ENCODE measurements at regions not wholly inside any gene's neighbourhood (a gene's known extent, or its start where the extent isn't known, plus 50 kb on each side); places are given as distances from the start of the nearest gene placed in this dataset.

GRCh38 chr13:74259641-74260040, 125.4 kb upstream of the KLF12 start:
- no peaks in the 10 kb centered on the region for H3K27me3 ChIP-seq (ENCODE audit: low read depth)
- no peak for TF ChIP-seq CTCF (IDR thresholded peaks at IDR 0.05)
- no peaks in the 10 kb centered on the region for H3K36me3 ChIP-seq
- no peak overlapping the region for H3K4me3 ChIP-seq
- no peaks in the 10 kb centered on the region for H3K9me3 ChIP-seq
- intact Hi-C loops (cut with DNase I), result no loop called here
- H3K4me1 ChIP-seq, result no peaks in the 10 kb centered on the region
- DNase-seq (no peak), ATAC-seq (no peak)
- H3K27ac ChIP-seq, result no peak overlapping the region

- no peaks in the 10 kb centered on the region for H3K4me1 ChIP-seq
- ATAC-seq (no peak), DNase-seq (no peak)
- no peaks in the 10 kb centered on the region for H3K36me3 ChIP-seq
- intact Hi-C loops (cut with DNase I), result no loop called here
- no peaks in the 10 kb centered on the region for H3K9me3 ChIP-seq
- H3K27me3 ChIP-seq (ENCODE audit: low read depth), result no peaks in the 10 kb centered on the region
- H3K4me3 ChIP-seq, result no peak overlapping the region
- no peak for TF ChIP-seq CTCF (IDR thresholded peaks at IDR 0.05)
- H3K27ac ChIP-seq, result no peak overlapping the region
Observed at GRCh38 chr13:74258961-74259360, 124.8 kb upstream of the KLF12 start.

- no peak for TF ChIP-seq CTCF (IDR thresholded peaks at IDR 0.05)
- H3K36me3 ChIP-seq, result no peaks in the 10 kb centered on the region
- DNase-seq, result no peak
- no peak overlapping the region for H3K4me3 ChIP-seq
- no peak overlapping the region for H3K27ac ChIP-seq
- no peaks in the 10 kb centered on the region for H3K4me1 ChIP-seq
- ATAC-seq, result no peak
- intact Hi-C loops (cut with DNase I), result no loop called here
- H3K9me3 ChIP-seq, result no peaks in the 10 kb centered on the region
- no peaks in the 10 kb centered on the region for H3K27me3 ChIP-seq (ENCODE audit: low read depth)
Observed at GRCh38 chr13:74256969-74257368, 122.8 kb upstream of the KLF12 start.

GRCh38 chr13:74253161-74253560, 119.0 kb upstream of the KLF12 start:
- Histone ChIP-seq H3K4me1 (no peaks in the 10 kb centered on the region), H3K9me3 (no peaks in the 10 kb centered on the region), H3K36me3 (no peaks in the 10 kb centered on the region), H3K4me3 (no peak overlapping the region), H3K27me3 (ENCODE audit: low read depth) (no peaks in the 10 kb centered on the region), H3K27ac (no peak overlapping the region)
- DNase-seq (no peak), ATAC-seq (no peak)
- no peak for TF ChIP-seq CTCF (IDR thresholded peaks at IDR 0.05)
- intact Hi-C loops (cut with DNase I), result no loop called here

- intact Hi-C loops (cut with DNase I), result no loop called here
- no peaks in the 10 kb centered on the region for H3K9me3 ChIP-seq
Observed at GRCh38 chr13:74251778-74252519, 117.7 kb upstream of the KLF12 start.

More at GRCh38 chr13:74251778-74252519, 117.7 kb upstream of the KLF12 start:
- DNase-seq (no peak), ATAC-seq (no peak)
- no peak for TF ChIP-seq CTCF (IDR thresholded peaks at IDR 0.05)
- Histone ChIP-seq H3K27ac (no peak overlapping the region), H3K36me3 (no peaks in the 10 kb centered on the region), H3K4me1 (no peaks in the 10 kb centered on the region), H3K27me3 (ENCODE audit: low read depth) (no peaks in the 10 kb centered on the region), H3K4me3 (no peak overlapping the region)

All from lower lobe of right lung (tissue), 2 donors.